Astrocyte of the cerebellum (primary cell): ENCODE measurements at regions not wholly inside any gene's neighbourhood (a gene's known extent, or its start where the extent isn't known, plus 50 kb on each side); places are given as distances from the start of the nearest gene placed in this dataset.

Experiments used
- DNase-seq: peaks from one replicate; pipeline ENCODE4 v3.0.0-alpha.2; 2011; ENCODE audit warnings: low read depth
- H3K4me3 ChIP-seq: 2 replicates; pipeline ENCODE4 v1.5.1; 2011; ENCODE audit warnings: mild to moderate bottlenecking, low read depth, low read length, moderate library complexity
- CTCF ChIP-seq: IDR thresholded peaks from 2 replicates; pipeline ENCODE4 v1.5.1; 2012; ENCODE audit warnings: low read length, low read depth, moderate library complexity, mild to moderate bottlenecking; ENCODE audit errors: missing control alignments
- in situ Hi-C: cut with HindIII; loops from 2 replicates; pipeline ENCODE4 v1.10.0; 2017; ENCODE audit warnings: low sequenced_read_pairs

GRCh38 chr18:43665105-43665788, 388.0 kb upstream of the SYT4 start:
- no peak overlapping the region for H3K4me3 ChIP-seq
- in situ Hi-C loops: no loop called here
- DNase-seq: peak; percentile 72
- TF ChIP-seq CTCF: no peak

- DNase-seq: no peak
- no peak overlapping the region for H3K4me3 ChIP-seq
- TF ChIP-seq CTCF: no peak
- in situ Hi-C loops: no loop called here
These were observed 391.6 kb upstream of the SYT4 start for GRCh38 chr18:43668866-43669265.

- DNase-seq: no peak
- no peak overlapping the region for H3K4me3 ChIP-seq
- in situ Hi-C loops: no loop called here
- TF ChIP-seq CTCF: no peak
These were observed 394.1 kb upstream of the SYT4 start for GRCh38 chr18:43671431-43671830.

- no peak for DNase-seq
- in situ Hi-C loops: no loop called here
- no peak for TF ChIP-seq CTCF
- H3K4me3 ChIP-seq: no peak overlapping the region
These were observed 402.8 kb upstream of the SYT4 start for GRCh38 chr18:43680096-43680495.

- in situ Hi-C loops: no loop called here
- no peak overlapping the region for H3K4me3 ChIP-seq
- TF ChIP-seq CTCF: no peak
- no peak for DNase-seq
These were observed 404.4 kb upstream of the SYT4 start for GRCh38 chr18:43681661-43682060.

GRCh38 chr18:43682196-43682595, 404.9 kb upstream of the SYT4 start:
- no peak for TF ChIP-seq CTCF
- no peak overlapping the region for H3K4me3 ChIP-seq
- in situ Hi-C loops: no loop called here
- no peak for DNase-seq
